ENCODE measurements at regions not wholly inside any gene's neighbourhood (a gene's known extent, or its start where the extent isn't known, plus 50 kb on each side); places are given as distances from the start of the nearest gene placed in this dataset.

- no peak for TF ChIP-seq EZH2 (IDR thresholded peaks at IDR 0.05; ENCODE audit: low read depth, unreplicated experiment)
- TF ChIP-seq CTCF (conservative IDR thresholded peaks at IDR 0.05; ENCODE audit: low read depth in 2 of 2) = no peak
- no peak for TF ChIP-seq POLR2AphosphoS5 (IDR thresholded peaks at IDR 0.05; ENCODE audit: low read depth)
- TF ChIP-seq JUNB (IDR thresholded peaks at IDR 0.05; ENCODE audit: unreplicated experiment) = no peak
- TF ChIP-seq ZNF462 (CRISPR knock-in tag; IDR thresholded peaks at IDR 0.05) = no peak
- TF ChIP-seq REST (IDR thresholded peaks at IDR 0.05; ENCODE audit: unreplicated experiment) = no peak
Measured at GRCh38 chr9:88216126-88216995, 78.1 kb upstream of the SPATA31C2 start.

Measured in GM23338 (cell line).